ENCODE measurements at regions not wholly inside any gene's neighbourhood (a gene's known extent, or its start where the extent isn't known, plus 50 kb on each side); places are given as distances from the start of the nearest gene placed in this dataset.
"Not testable (repeated sequence)": the region's sequence is repeated elsewhere in the genome, so short reads cannot be mapped to it uniquely, and the experiment has no call there.

DNA sequence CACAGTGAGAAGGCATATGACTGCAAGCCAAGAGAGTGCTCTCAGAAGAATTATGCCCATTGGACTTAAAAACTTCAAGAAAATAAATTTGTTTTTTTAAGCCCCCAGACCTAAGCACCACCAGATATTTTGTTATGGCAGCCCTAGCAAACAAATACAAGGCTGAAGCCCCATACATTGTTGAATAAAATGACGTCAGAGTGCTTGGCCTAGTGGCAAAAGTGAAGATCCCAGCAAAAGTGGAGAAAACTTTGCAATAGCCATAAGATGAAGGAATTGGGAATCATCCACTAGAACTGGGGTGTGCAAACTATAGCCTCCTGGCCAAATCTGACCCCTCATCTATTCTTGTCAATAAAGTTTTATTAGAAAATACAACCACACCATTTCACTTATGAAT, 517.5 kb downstream of the IRS1 start:
- H3K27ac Mint-ChIP-seq = no peak overlapping the region
- H3K4me1 Mint-ChIP-seq (ENCODE audit: low read depth) = no peaks in the 10 kb centered on the region
- H3K4me3 Mint-ChIP-seq = no peak overlapping the region
- no peaks in the 10 kb centered on the region for H3K36me3 Mint-ChIP-seq (ENCODE audit: low read depth)
- no peaks in the 10 kb centered on the region for H3K9me3 Mint-ChIP-seq
- H3K27me3 Mint-ChIP-seq = peaks cover 13% of the 10 kb centered on the region

- H3K4me3 Mint-ChIP-seq; H3K4me1 Mint-ChIP-seq (ENCODE audit: low read depth); H3K36me3 Mint-ChIP-seq (ENCODE audit: low read depth); H3K9me3 Mint-ChIP-seq; H3K27ac Mint-ChIP-seq; H3K27me3 Mint-ChIP-seq: not testable (repeated sequence)
Measured at GRCh38 chr2:226280136-226280535, 519.5 kb downstream of the IRS1 start.

DNA sequence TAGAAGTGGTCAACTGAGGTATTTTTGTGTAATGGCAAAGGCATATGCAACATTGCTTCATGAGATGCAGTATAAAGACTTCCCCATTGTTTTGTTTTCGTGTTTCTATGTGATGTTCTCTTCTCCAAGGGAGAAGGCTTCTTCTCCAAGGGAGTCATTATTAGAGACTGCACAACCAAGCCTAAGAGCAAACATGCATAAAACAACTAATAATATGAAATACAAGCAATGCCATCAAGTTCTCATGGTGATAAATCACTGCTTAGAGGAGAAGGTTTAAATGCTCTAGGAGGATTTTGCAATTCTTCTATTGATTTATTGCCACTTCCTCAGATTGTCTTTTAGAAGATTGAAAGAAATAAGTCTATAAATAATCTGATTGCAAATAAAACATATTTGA, 524.4 kb downstream of the IRS1 start:
- Mint-ChIP-seq H3K36me3 (ENCODE audit: low read depth) (no peaks in the 10 kb centered on the region), H3K9me3 (no peaks in the 10 kb centered on the region), H3K27me3 (peaks cover 16% of the 10 kb centered on the region), H3K27ac (no peak overlapping the region), H3K4me1 (ENCODE audit: low read depth) (no peaks in the 10 kb centered on the region), H3K4me3 (no peak overlapping the region)

DNA sequence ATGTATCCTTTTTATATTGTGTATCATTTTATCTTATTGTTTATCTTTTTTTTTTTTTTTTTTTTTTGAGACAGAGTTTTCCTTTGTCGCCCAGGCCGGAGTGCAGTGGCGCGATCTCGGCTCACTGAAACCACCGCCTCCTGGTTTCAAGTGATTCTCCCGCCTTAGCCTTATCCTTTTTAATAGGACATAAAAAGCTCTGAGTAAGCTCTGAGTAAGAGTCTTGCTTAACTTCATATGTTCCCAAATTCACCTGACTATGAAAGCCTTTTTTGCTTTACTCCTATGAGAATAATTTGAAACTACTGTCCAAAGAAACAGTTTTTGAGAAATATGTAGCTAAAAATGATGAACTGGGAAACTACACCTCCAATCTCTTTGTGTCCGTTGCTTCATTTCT, 525.5 kb downstream of the IRS1 start:
- Mint-ChIP-seq H3K4me3 (no peak overlapping the region), H3K36me3 (ENCODE audit: low read depth) (no peaks in the 10 kb centered on the region), H3K4me1 (ENCODE audit: low read depth) (no peaks in the 10 kb centered on the region), H3K9me3 (no peaks in the 10 kb centered on the region), H3K27ac (no peak overlapping the region), H3K27me3 (peaks cover 14% of the 10 kb centered on the region)

- H3K9me3 Mint-ChIP-seq = no peaks in the 10 kb centered on the region
- H3K36me3 Mint-ChIP-seq (ENCODE audit: low read depth) = no peaks in the 10 kb centered on the region
- peaks cover 17% of the 10 kb centered on the region for H3K27me3 Mint-ChIP-seq
- H3K4me1 Mint-ChIP-seq (ENCODE audit: low read depth) = no peaks in the 10 kb centered on the region
- no peak overlapping the region for H3K27ac Mint-ChIP-seq
- H3K4me3 Mint-ChIP-seq = no peak overlapping the region
Measured at GRCh38 chr2:226273440-226273839, 526.2 kb downstream of the IRS1 start.

DNA sequence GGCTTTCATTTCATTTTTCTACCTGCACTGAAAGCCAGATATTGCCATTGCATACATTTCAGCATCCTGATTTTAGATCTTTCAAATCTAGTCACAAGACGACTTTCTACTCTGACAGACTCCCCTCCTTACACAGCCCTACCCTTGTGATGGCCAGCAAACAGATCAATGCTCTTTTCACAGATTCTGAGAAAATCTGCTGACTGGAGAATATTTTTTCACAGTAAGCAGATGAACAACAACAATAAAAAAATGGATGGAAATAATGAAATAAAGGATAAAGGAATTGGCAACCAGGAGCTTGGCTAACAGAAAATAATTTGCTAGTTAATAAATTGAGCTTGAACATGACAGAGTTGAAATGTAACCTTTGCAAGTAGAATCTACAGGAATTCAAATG, 527.2 kb downstream of the IRS1 start:
- no peak overlapping the region for H3K4me3 Mint-ChIP-seq
- H3K9me3 Mint-ChIP-seq = no peaks in the 10 kb centered on the region
- H3K27me3 Mint-ChIP-seq = peaks cover 21% of the 10 kb centered on the region
- H3K36me3 Mint-ChIP-seq (ENCODE audit: low read depth) = no peaks in the 10 kb centered on the region
- no peaks in the 10 kb centered on the region for H3K4me1 Mint-ChIP-seq (ENCODE audit: low read depth)
- H3K27ac Mint-ChIP-seq = no peak overlapping the region

- H3K4me1 Mint-ChIP-seq (ENCODE audit: low read depth) = no peaks in the 10 kb centered on the region
- H3K4me3 Mint-ChIP-seq = no peak overlapping the region
- no peaks in the 10 kb centered on the region for H3K36me3 Mint-ChIP-seq (ENCODE audit: low read depth)
- peaks cover 21% of the 10 kb centered on the region for H3K27me3 Mint-ChIP-seq
- no peaks in the 10 kb centered on the region for H3K9me3 Mint-ChIP-seq
- no peak overlapping the region for H3K27ac Mint-ChIP-seq
Measured at GRCh38 chr2:226270285-226271058, 529.1 kb downstream of the IRS1 start.

- peaks cover 20% of the 10 kb centered on the region for H3K27me3 Mint-ChIP-seq
- peaks cover 8% of the 10 kb centered on the region for H3K9me3 Mint-ChIP-seq
- H3K36me3 Mint-ChIP-seq (ENCODE audit: low read depth) = no peaks in the 10 kb centered on the region
- H3K4me1 Mint-ChIP-seq (ENCODE audit: low read depth) = no peaks in the 10 kb centered on the region
- H3K4me3 Mint-ChIP-seq = no peak overlapping the region
- no peak overlapping the region for H3K27ac Mint-ChIP-seq
Measured at GRCh38 chr2:226267516-226268289, 531.9 kb downstream of the IRS1 start.

DNA sequence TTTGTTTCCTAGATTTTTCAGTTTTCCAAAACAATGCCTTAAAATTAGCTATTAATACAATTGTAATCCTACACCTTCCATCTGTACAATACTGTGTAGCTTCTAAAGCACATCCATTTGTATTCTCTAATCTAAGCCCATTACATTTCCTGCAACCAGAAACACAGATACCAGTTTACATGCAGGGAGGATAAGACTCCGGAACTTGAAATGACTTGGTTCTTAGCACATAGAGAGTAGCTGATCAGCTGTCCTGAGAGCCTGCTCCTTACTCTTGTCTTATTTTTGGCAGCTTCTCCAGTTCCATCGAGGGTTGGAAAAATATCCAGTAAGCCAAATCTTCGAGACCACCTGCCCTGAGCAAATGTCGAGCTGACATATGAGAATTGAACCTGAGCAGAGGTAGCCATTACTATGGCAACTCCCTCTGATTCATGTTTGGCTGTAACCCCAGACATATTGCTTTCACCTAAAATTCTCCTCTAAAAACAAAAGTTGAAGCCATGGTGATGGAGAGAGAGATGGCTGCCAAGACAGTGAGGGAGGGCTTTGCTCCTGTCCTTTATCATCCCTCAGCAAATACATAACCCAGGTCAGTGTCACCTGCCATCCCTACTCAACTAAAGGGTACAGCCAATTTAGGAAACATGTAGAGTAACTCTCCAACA, 542.8 kb downstream of the IRS1 start:
- H3K36me3 Mint-ChIP-seq (ENCODE audit: low read depth) = no peaks in the 10 kb centered on the region
- peaks cover 16% of the 10 kb centered on the region for H3K27me3 Mint-ChIP-seq
- H3K9me3 Mint-ChIP-seq = peaks cover 14% of the 10 kb centered on the region
- no peak overlapping the region for H3K4me3 Mint-ChIP-seq
- no peaks in the 10 kb centered on the region for H3K4me1 Mint-ChIP-seq (ENCODE audit: low read depth)
- H3K27ac Mint-ChIP-seq = no peak overlapping the region

DNA sequence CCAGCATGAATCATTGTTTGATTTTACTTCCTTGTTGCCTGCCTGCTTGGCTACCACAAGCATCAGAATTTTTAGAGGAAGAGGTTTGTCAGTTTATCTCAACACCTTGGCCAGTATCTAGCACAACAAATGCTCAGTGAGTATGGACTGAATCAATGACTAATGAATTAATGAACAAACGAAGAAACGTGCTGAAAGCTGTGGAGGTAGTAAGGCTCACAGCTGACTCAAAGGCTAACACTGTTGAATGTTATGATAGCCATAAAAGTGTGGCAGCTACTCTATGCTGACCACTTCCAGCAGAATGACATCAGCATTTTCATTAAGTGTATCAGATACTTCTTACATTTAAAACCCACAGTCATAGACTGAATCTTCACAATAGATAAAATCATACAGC, 543.4 kb downstream of the IRS1 start:
- Mint-ChIP-seq H3K27me3 (peaks cover 16% of the 10 kb centered on the region), H3K36me3 (ENCODE audit: low read depth) (no peaks in the 10 kb centered on the region), H3K27ac (no peak overlapping the region), H3K4me1 (ENCODE audit: low read depth) (no peaks in the 10 kb centered on the region), H3K4me3 (no peak overlapping the region), H3K9me3 (peaks cover 12% of the 10 kb centered on the region)

GRCh38 chr2:226251661-226252060, 548.0 kb downstream of the IRS1 start:
- Mint-ChIP-seq H3K4me3 (no peak overlapping the region), H3K27me3 (peaks cover 16% of the 10 kb centered on the region), H3K4me1 (ENCODE audit: low read depth) (no peaks in the 10 kb centered on the region), H3K36me3 (ENCODE audit: low read depth) (no peaks in the 10 kb centered on the region), H3K27ac (no peak overlapping the region), H3K9me3 (peaks cover 4% of the 10 kb centered on the region)

DNA sequence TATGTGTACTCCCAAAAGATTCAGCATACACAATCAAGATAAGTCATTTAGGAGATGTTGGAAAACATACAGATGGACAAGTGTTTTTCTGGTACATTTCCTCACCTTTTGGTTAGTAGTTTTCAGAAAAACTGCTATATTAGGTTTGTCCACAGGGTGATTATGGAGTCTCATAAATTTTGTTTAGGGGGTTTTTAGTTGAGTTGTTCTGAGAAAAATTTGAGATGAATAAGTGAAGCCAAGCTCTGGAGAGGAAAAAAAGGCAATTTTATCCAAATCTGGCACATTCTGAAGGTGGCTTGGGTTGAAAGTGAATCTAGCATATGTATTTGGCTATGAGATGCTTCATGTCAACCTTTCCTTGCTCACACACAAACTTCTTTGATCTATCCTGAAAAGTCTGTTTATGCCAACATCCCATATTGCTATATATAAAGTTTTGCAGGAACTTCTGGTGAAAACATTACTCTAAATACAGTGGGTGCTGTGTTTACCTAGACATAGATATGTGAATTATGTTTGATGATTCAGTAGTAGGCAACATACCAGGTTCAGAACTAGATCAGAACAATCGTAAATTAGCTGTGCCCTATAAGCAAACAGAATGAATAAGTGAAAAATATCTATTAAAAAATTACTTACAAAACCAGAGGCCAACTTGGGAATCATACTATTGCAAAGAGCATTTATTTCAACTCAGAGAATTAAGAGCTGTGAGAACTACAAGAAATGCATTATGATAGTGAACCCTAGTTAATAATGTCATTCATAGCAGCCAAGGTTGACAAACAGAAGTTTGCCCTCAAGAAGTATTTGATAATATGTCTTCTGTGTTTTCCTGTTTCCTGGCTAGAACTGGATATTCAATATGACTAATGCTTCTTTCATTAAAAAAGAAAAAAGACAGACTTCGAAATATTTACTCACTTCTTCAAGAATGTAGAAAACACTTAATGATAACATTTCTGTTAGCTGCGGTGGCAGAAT, 552.0 kb downstream of the IRS1 start:
- no peaks in the 10 kb centered on the region for H3K4me1 Mint-ChIP-seq (ENCODE audit: low read depth)
- H3K36me3 Mint-ChIP-seq (ENCODE audit: low read depth) = no peaks in the 10 kb centered on the region
- peaks cover 10% of the 10 kb centered on the region for H3K27me3 Mint-ChIP-seq
- peaks cover 10% of the 10 kb centered on the region for H3K9me3 Mint-ChIP-seq
- H3K27ac Mint-ChIP-seq = no peak overlapping the region
- H3K4me3 Mint-ChIP-seq = no peak overlapping the region

- Mint-ChIP-seq H3K27ac (no peak overlapping the region), H3K36me3 (ENCODE audit: low read depth) (no peaks in the 10 kb centered on the region), H3K9me3 (no peaks in the 10 kb centered on the region), H3K27me3 (peaks cover 25% of the 10 kb centered on the region), H3K4me3 (no peak overlapping the region), H3K4me1 (ENCODE audit: low read depth) (no peaks in the 10 kb centered on the region)
Measured at GRCh38 chr2:226234187-226234586, 565.4 kb downstream of the IRS1 start.

GRCh38 chr2:226233388-226233787, 566.2 kb downstream of the IRS1 start:
- H3K4me1 Mint-ChIP-seq (ENCODE audit: low read depth) = no peaks in the 10 kb centered on the region
- peaks cover 20% of the 10 kb centered on the region for H3K27me3 Mint-ChIP-seq
- H3K4me3 Mint-ChIP-seq = no peak overlapping the region
- no peaks in the 10 kb centered on the region for H3K36me3 Mint-ChIP-seq (ENCODE audit: low read depth)
- no peaks in the 10 kb centered on the region for H3K9me3 Mint-ChIP-seq
- no peak overlapping the region for H3K27ac Mint-ChIP-seq
